HEK293 (cell line): ENCODE measurements at regions not wholly inside any gene's neighbourhood (a gene's known extent, or its start where the extent isn't known, plus 50 kb on each side); places are given as distances from the start of the nearest gene placed in this dataset.

Experiments
- CTCF ChIP-seq: fragments of 450-650 bp; formaldehyde crosslinking; IDR thresholded peaks from 2 replicates; pipeline ENCODE4 v1.5.1; 2016; ENCODE audit warnings: missing biosample characterization, missing genetic modification characterization
- MZF1 ChIP-seq: fragments of 450-650 bp; formaldehyde crosslinking; IDR thresholded peaks from 2 replicates; pipeline ENCODE4 v1.5.1; 2017; ENCODE audit warnings: missing biosample characterization, missing genetic modification characterization, borderline replicate concordance
- REST ChIP-seq: fragments of 450-650 bp; formaldehyde crosslinking; IDR thresholded peaks from 2 replicates; pipeline ENCODE4 v1.5.1; 2016; ENCODE audit warnings: missing biosample characterization, missing genetic modification characterization
- WT1 ChIP-seq: fragments of 450-650 bp; formaldehyde crosslinking; IDR thresholded peaks from 2 replicates; pipeline ENCODE4 v1.5.1; 2016; ENCODE audit warnings: missing biosample characterization, missing genetic modification characterization
- ZBTB20 ChIP-seq: fragments of 450-650 bp; formaldehyde crosslinking; IDR thresholded peaks from 2 replicates; pipeline ENCODE4 v1.5.1; 2016; ENCODE audit warnings: missing biosample characterization, missing genetic modification characterization
- ZBTB26 ChIP-seq: fragments of 450-650 bp; formaldehyde crosslinking; optimal IDR thresholded peaks from 2 replicates; pipeline ENCODE3; 2016; ENCODE audit warnings: missing biosample characterization, mild to moderate bottlenecking, missing genetic modification characterization
- ZFP3 ChIP-seq: fragments of 450-650 bp; formaldehyde crosslinking; IDR thresholded peaks from 2 replicates; pipeline ENCODE4 v1.5.1; 2016; ENCODE audit warnings: low read depth, missing biosample characterization, missing genetic modification characterization
- ZFP37 ChIP-seq: fragments of 450-650 bp; formaldehyde crosslinking; IDR thresholded peaks from 2 replicates; pipeline ENCODE4 v1.5.1; 2016; ENCODE audit warnings: missing biosample characterization, missing genetic modification characterization
- ZNF112 ChIP-seq: fragments of 450-650 bp; formaldehyde crosslinking; IDR thresholded peaks from 2 replicates; pipeline ENCODE4 v1.5.0; 2017; ENCODE audit warnings: missing biosample characterization, missing genetic modification characterization
- ZNF26 ChIP-seq: fragments of 450-650 bp; formaldehyde crosslinking; IDR thresholded peaks from 2 replicates; pipeline ENCODE4 v1.5.1; 2016; ENCODE audit warnings: missing biosample characterization, missing genetic modification characterization
- ZNF521 ChIP-seq: fragments of 450-650 bp; formaldehyde crosslinking; IDR thresholded peaks from 2 replicates; pipeline ENCODE4 v1.5.1; 2017; ENCODE audit warnings: missing biosample characterization, mild to moderate bottlenecking, missing genetic modification characterization
- ZNF544 ChIP-seq: fragments of 450-650 bp; formaldehyde crosslinking; IDR thresholded peaks from 2 replicates; pipeline ENCODE4 v1.5.0; 2017; ENCODE audit warnings: missing biosample characterization, missing genetic modification characterization
- ZNF639 ChIP-seq: fragments of 450-650 bp; formaldehyde crosslinking; IDR thresholded peaks from 2 replicates; pipeline ENCODE4 v1.5.1; 2016; ENCODE audit warnings: missing biosample characterization, missing genetic modification characterization
- ZNF777 ChIP-seq: fragments of 450-650 bp; formaldehyde crosslinking; IDR thresholded peaks from 2 replicates; pipeline ENCODE4 v1.5.1; 2017; ENCODE audit warnings: missing biosample characterization, missing genetic modification characterization, borderline replicate concordance

GRCh38 chr4:20626326-20627005 is 73.8 kb upstream of the PACRGL start:
- no peak for TF ChIP-seq REST (tag by site-specific recombination)
- TF ChIP-seq ZNF26 (tag by site-specific recombination), result no peak
- no peak for TF ChIP-seq ZFP3 (tag by site-specific recombination)
- TF ChIP-seq MZF1 (tag by site-specific recombination), result no peak
- no peak for TF ChIP-seq CTCF (tag by site-specific recombination)
- no peak for TF ChIP-seq ZNF639
- TF ChIP-seq ZNF112 (tag by site-specific recombination), result no peak
- no peak for TF ChIP-seq ZNF521 (tag by site-specific recombination)
- no peak for TF ChIP-seq ZFP37 (tag by site-specific recombination)
- TF ChIP-seq ZBTB26 (tag by site-specific recombination), result no peak
- TF ChIP-seq WT1 (tag by site-specific recombination), result no peak
- TF ChIP-seq ZBTB20 (tag by site-specific recombination), result no peak
- no peak for TF ChIP-seq ZNF544 (tag by site-specific recombination)
- no peak for TF ChIP-seq ZNF777 (tag by site-specific recombination)
